HG03558 (cell line): ENCODE measurements at regions not wholly inside any gene's neighbourhood (a gene's known extent, or its start where the extent isn't known, plus 50 kb on each side); places are given as distances from the start of the nearest gene placed in this dataset.
"Not testable (repeated sequence)": the region's sequence is repeated elsewhere in the genome, so short reads cannot be mapped to it uniquely, and the experiment has no call there.

Experiments
- ATAC-seq: cut with Tn5 transposase; IDR thresholded peaks from one replicate; pipeline ENCODE4 v1.9.1; 2021; ENCODE audit warnings: moderate number of reproducible peaks; ENCODE audit not compliant: unreplicated experiment; ENCODE audit errors: extremely low read depth

- no peak for ATAC-seq
Observed at GRCh38 chr11:82539669-82540068, 194.0 kb downstream of the FAM181B start.

GRCh38 chr11:82536706-82537105, 197.0 kb downstream of the FAM181B start:
- no peak for ATAC-seq

- no peak for ATAC-seq
Observed at GRCh38 chr11:82533628-82534327, 199.9 kb downstream of the FAM181B start.

- ATAC-seq, result no peak
Observed at GRCh38 chr11:82529936-82530335, 203.7 kb downstream of the FAM181B start.

GRCh38 chr11:82527081-82527584, 206.5 kb downstream of the FAM181B start:
- ATAC-seq, result no peak

GRCh38 chr11:82523141-82523540, 210.5 kb downstream of the FAM181B start:
- ATAC-seq, result no peak

- ATAC-seq, result no peak
Observed at GRCh38 chr11:82521427-82521826, 212.2 kb downstream of the FAM181B start.

- no peak for ATAC-seq
Observed at GRCh38 chr11:82507288-82507687, 226.4 kb downstream of the FAM181B start.

- ATAC-seq, result no peak
Observed at GRCh38 chr11:82505379-82505778, 228.3 kb downstream of the FAM181B start.

GRCh38 chr11:82501174-82501573, 232.5 kb downstream of the FAM181B start:
- not testable (repeated sequence) for ATAC-seq

GRCh38 chr11:82494988-82495432, 238.7 kb downstream of the FAM181B start:
- ATAC-seq, result no peak

GRCh38 chr11:82474876-82475275, 258.8 kb downstream of the FAM181B start:
- ATAC-seq, result no peak

GRCh38 chr11:82465481-82465880, 268.2 kb downstream of the FAM181B start:
- ATAC-seq, result no peak

GRCh38 chr11:82462608-82463242, 270.9 kb downstream of the FAM181B start:
- ATAC-seq, result no peak

- ATAC-seq, result no peak
Observed at GRCh38 chr11:82458761-82459160, 274.9 kb downstream of the FAM181B start.

- ATAC-seq, result no peak
Observed at GRCh38 chr11:82458147-82458546, 275.5 kb downstream of the FAM181B start.

GRCh38 chr11:82450996-82451395, 282.7 kb downstream of the FAM181B start:
- ATAC-seq, result no peak

- ATAC-seq, result no peak
Observed at GRCh38 chr11:82406611-82407010, 327.1 kb downstream of the FAM181B start.

GRCh38 chr11:82405421-82405820, 328.2 kb downstream of the FAM181B start:
- ATAC-seq, result no peak

- ATAC-seq, result no peak
Observed at GRCh38 chr11:82404981-82405380, 328.7 kb downstream of the FAM181B start.

- no peak for ATAC-seq
Observed at GRCh38 chr11:82403640-82404305, 329.9 kb downstream of the FAM181B start.
